ENCODE measurements at regions not wholly inside any gene's neighbourhood (a gene's known extent, or its start where the extent isn't known, plus 50 kb on each side); places are given as distances from the start of the nearest gene placed in this dataset.
"Not testable (repeated sequence)": the region's sequence is repeated elsewhere in the genome, so short reads cannot be mapped to it uniquely, and the experiment has no call there.

- no peak overlapping the region for H3K27ac ChIP-seq
- H3K4me3 ChIP-seq = no peak overlapping the region
- TF ChIP-seq POLR2AphosphoS5 (IDR thresholded peaks at IDR 0.05) (no peak), CTCF (IDR thresholded peaks at IDR 0.05) (no peak), POLR2A (IDR thresholded peaks at IDR 0.05) (no peak)
- intact Hi-C loops (cut with DNase I; ENCODE audit: low total_unique reads) = no loop called here
- no peak for DNase-seq (ENCODE audit: low spot score in 2 of 2)
- no peaks in the 10 kb centered on the region for H3K27me3 ChIP-seq
- no peaks in the 10 kb centered on the region for H3K4me1 ChIP-seq
- H3K36me3 ChIP-seq = no peaks in the 10 kb centered on the region
- H3K9me3 ChIP-seq = peaks cover 0 to 5% of the 10 kb centered on the region in 2 donors
These were observed 491.9 kb downstream of the COL12A1 start for GRCh38 chr6:74713941-74714340.

GRCh38 chr6:74705451-74705850 lies 500.4 kb downstream of the COL12A1 start:
- intact Hi-C loops (cut with DNase I; ENCODE audit: low total_unique reads) = no loop called here
- no peaks in the 10 kb centered on the region for H3K27me3 ChIP-seq
- H3K9me3 ChIP-seq = no peaks in the 10 kb centered on the region
- no peaks in the 10 kb centered on the region for H3K4me1 ChIP-seq
- H3K4me3 ChIP-seq = no peak overlapping the region
- H3K27ac ChIP-seq = no peak overlapping the region
- no peak for DNase-seq (ENCODE audit: low spot score in 2 of 2)
- TF ChIP-seq CTCF (IDR thresholded peaks at IDR 0.05) = no peak
- no peak for TF ChIP-seq POLR2AphosphoS5 (IDR thresholded peaks at IDR 0.05)
- TF ChIP-seq POLR2A (IDR thresholded peaks at IDR 0.05) = no peak
- no peaks in the 10 kb centered on the region for H3K36me3 ChIP-seq

- intact Hi-C loops (cut with DNase I; ENCODE audit: low total_unique reads); H3K27ac ChIP-seq; H3K4me1 ChIP-seq; H3K9me3 ChIP-seq; H3K27me3 ChIP-seq; DNase-seq (ENCODE audit: low spot score in 2 of 2); H3K36me3 ChIP-seq; H3K4me3 ChIP-seq: not testable (repeated sequence)
These were observed 501.3 kb downstream of the COL12A1 start for GRCh38 chr6:74704540-74704939.

GRCh38 chr6:74690365-74690764 lies 515.5 kb downstream of the COL12A1 start:
- Histone ChIP-seq H3K4me1 (no peaks in the 10 kb centered on the region), H3K36me3 (no peaks in the 10 kb centered on the region), H3K27me3 (no peaks in the 10 kb centered on the region), H3K4me3 (no peak overlapping the region), H3K27ac (no peak overlapping the region), H3K9me3 (peaks cover 0 to 8% of the 10 kb centered on the region in 2 donors)
- intact Hi-C loops (cut with DNase I; ENCODE audit: low total_unique reads) = no loop called here
- no peak for TF ChIP-seq CTCF (IDR thresholded peaks at IDR 0.05)
- no peak for TF ChIP-seq POLR2A (IDR thresholded peaks at IDR 0.05)
- TF ChIP-seq POLR2AphosphoS5 (IDR thresholded peaks at IDR 0.05) = no peak
- no peak for DNase-seq (ENCODE audit: low spot score in 2 of 2)

- H3K27ac ChIP-seq = no peak overlapping the region
- H3K4me1 ChIP-seq = no peaks in the 10 kb centered on the region
- no peak for TF ChIP-seq CTCF (IDR thresholded peaks at IDR 0.05)
- H3K9me3 ChIP-seq = peaks cover 5 to 9% of the 10 kb centered on the region in 2 donors
- H3K27me3 ChIP-seq = no peaks in the 10 kb centered on the region
- H3K36me3 ChIP-seq = no peaks in the 10 kb centered on the region
- no peak for DNase-seq (ENCODE audit: low spot score in 2 of 2)
- intact Hi-C loops (cut with DNase I; ENCODE audit: low total_unique reads) = no loop called here
- no peak overlapping the region for H3K4me3 ChIP-seq
These were observed 516.3 kb downstream of the COL12A1 start for GRCh38 chr6:74689601-74690000.

- no peak for DNase-seq (ENCODE audit: low spot score in 2 of 2)
- Histone ChIP-seq H3K27ac (no peak overlapping the region), H3K4me3 (no peak overlapping the region), H3K27me3 (no peaks in the 10 kb centered on the region), H3K9me3 (no peaks in the 10 kb centered on the region), H3K4me1 (no peaks in the 10 kb centered on the region), H3K36me3 (no peaks in the 10 kb centered on the region)
- intact Hi-C loops (cut with DNase I; ENCODE audit: low total_unique reads) = loop anchor here (10.0 kb wide), 1 partner anchor 1357 kb away; no protein-coding TSS in a partner anchor
- no peak for TF ChIP-seq POLR2AphosphoS5 (IDR thresholded peaks at IDR 0.05)
- TF ChIP-seq POLR2A (IDR thresholded peaks at IDR 0.05) = no peak
- TF ChIP-seq CTCF (IDR thresholded peaks at IDR 0.05) = no peak
These were observed 528.4 kb downstream of the COL12A1 start for GRCh38 chr6:74677463-74677862.

Data from breast epithelium (tissue), 4 donors.